Neural progenitor cell (in vitro differentiated cells): ENCODE measurements at regions not wholly inside any gene's neighbourhood (a gene's known extent, or its start where the extent isn't known, plus 50 kb on each side); places are given as distances from the start of the nearest gene placed in this dataset.

Source experiments
- CTCF ChIP-seq: fragments of 200-600 bp; sonication (generic); IDR thresholded peaks from 2 replicates; pipeline ENCODE4 v1.5.1; 2017; ENCODE audit warnings: antibody characterized with exemption, mild to moderate bottlenecking
- EZH2phosphoT487 ChIP-seq: fragments of 200-600 bp; sonication (generic); IDR thresholded peaks from 2 replicates; pipeline ENCODE4 v1.6.1; 2017; ENCODE audit warnings: antibody characterized with exemption

DNA sequence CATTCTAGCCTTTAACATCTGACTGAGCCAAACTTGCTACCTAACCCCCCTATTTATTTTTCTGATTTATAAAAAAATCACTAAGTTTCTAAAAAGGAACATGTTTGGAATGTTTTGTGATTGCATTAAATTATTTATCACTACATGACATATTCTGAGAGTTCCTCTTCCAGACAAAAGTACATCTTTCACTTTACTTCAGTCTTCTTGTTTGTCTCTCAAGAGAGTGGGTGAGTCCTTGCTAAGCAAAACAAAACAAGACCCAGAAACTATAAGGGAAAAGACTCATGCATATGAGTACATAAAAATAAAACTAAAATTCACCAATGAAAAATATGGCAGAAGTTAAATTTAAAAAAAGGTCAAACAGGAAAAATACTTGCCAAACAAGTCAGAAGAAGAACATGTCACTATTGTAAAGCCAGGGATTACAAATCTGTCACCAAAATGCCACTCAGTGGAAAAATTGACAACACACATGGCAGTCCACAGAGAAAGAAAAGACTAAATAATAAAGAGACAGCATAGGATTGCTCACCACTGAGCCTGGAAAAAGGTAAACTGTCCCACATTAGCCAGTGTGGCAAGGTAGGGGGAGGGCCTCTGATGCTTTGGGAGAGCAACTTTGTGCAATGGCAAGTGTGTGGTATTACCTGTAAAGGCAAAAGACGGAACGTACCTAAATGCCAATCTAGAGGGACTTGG, 166.7 kb upstream of the ZNF32 start:
- TF ChIP-seq CTCF (no peak), EZH2phosphoT487 (no peak)
